HG02588 (cell line): ENCODE measurements at regions not wholly inside any gene's neighbourhood (a gene's known extent, or its start where the extent isn't known, plus 50 kb on each side); places are given as distances from the start of the nearest gene placed in this dataset.

Source experiments
- ATAC-seq: cut with Tn5 transposase; IDR thresholded peaks from one replicate; pipeline ENCODE4 v1.9.1; 2021; ENCODE audit warnings: mild to moderate bottlenecking, moderate library complexity; ENCODE audit not compliant: unreplicated experiment

DNA sequence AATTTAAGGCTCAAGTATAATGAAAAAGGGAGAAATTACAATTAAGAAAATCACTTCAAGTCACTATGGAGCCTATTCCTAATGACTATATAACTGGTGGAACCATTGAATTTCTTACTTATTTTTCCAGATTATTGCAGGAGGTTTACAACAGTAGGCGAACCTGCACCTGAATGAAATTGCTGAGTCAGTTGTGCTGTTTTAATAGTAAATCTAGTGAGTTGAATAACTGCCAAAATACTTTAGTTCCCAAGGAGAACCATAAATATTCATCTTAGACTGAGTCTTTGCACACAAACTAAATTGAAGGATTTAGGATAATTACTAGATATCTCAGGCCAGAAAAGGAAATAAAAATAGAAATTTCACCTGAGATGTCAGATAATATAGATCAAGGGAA lies 1052.8 kb downstream of the NAALADL2 start:
- no peak for ATAC-seq

DNA sequence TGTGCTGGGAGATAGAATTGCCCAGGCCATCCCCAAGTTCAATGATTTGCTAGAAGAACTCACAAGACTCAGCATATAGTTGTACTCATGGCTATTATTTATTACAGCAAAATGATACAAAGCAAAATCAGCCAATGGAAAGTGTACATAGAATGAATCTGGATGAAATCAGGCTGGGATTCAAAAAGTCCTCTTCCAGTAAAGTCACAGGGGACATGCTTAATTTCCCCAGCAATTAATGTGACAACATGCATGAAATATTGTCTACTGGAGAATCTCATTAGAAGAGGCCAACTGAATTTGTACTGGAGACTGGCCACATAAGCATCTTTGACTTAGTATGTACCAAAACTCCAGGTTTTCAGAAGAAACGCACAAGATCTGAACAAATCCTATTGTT lies 1043.1 kb downstream of the NAALADL2 start:
- no peak for ATAC-seq

DNA sequence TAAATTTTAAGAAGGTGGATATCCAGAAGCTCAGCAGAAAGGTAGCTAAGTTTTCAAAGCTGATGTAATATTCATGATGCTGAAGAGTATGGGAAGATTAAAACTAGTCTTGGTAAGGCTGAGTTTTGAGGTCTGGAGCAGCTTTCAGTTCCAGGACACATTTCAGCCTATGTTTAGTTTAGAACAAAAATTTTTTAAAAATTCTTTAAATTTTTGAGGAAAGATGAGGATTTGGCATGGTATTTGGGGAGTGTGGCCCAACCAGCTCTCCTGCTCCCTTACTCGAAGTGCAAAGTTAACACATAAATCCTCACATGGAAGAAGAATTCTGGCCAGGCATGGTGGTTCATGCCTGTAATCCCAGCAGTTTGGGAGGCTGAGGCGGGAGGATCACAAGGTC lies 1039.1 kb downstream of the NAALADL2 start:
- no peak for ATAC-seq

DNA sequence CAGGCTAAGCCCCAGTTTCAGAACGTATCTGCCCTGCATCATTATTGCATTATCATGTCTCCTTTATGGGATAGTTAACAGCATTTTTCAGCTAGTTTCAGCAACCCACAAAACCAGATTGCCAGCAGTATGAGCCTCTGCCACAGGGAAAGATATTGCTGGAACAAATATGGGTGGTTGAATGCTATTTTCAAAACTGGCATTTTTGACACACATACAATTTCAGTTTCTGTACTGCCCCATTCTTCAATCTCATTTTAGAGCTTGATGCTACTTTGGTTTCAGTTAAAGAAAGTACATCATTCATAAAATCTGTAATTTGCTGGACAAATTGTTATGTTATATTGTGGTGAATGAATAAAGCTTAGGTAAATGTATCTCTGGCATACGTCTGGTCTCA lies 1037.5 kb downstream of the NAALADL2 start:
- no peak for ATAC-seq

- ATAC-seq, result no peak
Measured at GRCh38 chr3:175895731-175896130, 1036.6 kb downstream of the NAALADL2 start.

DNA sequence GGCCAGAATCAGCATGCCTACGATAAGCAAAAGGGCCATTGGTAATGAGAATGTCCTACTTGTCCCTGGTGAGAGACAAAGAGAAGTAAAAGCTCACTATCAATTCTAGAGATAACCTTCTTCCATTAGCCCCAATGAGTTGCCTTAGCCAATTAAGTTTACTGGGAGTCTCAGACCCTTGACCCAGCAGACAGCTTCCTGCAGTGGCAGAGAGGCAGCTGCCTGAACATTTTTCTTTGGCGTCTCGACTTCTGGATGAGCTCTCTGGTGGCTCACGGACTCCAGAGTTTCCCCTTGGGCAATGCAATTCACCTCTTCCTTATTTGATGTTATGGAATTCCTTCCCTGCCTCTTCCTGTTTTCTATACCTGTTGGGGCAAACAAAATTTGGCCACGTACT lies 1034.4 kb downstream of the NAALADL2 start:
- ATAC-seq, result no peak

- ATAC-seq, result no peak
Measured at GRCh38 chr3:175890066-175890465, 1030.9 kb downstream of the NAALADL2 start.

DNA sequence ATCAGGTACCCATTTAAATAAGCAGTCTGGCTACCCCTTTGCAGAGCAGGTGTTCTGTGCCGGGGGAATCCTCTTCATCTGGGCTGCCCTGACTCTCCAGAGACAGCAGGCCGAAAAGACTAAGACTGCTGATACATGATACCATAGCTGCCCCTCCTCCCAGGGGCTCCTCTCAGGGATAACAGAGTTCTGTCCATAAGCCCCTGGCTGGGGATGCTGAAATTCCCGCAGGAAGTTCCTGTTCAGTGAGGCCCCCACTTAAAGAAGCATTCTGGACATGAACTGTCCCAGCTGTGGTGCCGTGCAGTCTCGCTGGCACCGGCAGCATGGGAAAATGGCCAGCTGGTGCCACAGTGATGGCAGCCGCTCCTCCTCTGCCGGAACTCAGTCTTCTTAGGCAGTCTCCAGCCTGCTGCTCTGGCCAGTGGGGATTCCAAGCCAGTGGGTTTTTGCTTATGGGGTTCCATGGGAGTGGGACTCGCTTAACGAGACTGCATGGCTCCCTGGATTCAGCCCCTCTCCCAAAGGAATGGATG lies 1026.2 kb downstream of the NAALADL2 start:
- ATAC-seq, result no peak

GRCh38 chr3:175879417-175879816 lies 1020.3 kb downstream of the NAALADL2 start:
- ATAC-seq, result no peak

DNA sequence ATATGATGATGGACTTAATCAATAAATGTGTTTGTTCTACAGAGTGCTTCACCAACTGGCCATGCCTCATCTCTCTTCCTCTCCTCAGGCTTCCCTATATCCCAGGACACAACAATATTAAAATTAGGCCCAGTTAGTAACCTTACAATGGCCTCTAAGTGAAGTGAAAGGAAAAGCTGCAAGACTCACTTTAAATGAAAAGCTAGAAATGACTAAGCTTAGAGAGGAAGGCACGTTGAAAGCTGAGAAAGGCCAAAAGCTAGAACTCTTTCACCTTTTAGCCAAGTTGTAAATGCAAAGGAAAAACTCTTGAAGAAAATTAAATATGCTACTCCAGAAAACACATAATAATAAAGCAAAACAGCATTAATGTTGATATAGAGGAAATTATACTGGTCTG lies 1010.3 kb downstream of the NAALADL2 start:
- no peak for ATAC-seq

DNA sequence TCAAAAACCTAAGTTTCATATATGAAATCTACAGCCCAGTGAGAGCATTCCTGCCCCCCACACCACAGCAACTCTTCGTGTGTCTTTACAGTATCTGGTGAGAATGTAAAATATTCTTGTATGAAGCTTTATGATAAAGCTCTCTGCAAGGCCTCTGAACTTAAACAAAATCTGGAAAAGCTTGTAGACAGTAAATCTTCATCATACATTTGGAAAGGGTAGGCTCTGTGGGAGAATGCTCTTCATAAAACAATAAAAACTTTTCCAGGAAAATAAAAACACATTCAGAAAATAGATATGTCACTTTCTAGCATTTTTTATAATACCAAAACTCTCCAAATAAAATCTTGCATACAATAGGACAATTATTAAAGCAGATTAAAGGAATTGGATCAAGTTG lies 1009.5 kb downstream of the NAALADL2 start:
- no peak for ATAC-seq

DNA sequence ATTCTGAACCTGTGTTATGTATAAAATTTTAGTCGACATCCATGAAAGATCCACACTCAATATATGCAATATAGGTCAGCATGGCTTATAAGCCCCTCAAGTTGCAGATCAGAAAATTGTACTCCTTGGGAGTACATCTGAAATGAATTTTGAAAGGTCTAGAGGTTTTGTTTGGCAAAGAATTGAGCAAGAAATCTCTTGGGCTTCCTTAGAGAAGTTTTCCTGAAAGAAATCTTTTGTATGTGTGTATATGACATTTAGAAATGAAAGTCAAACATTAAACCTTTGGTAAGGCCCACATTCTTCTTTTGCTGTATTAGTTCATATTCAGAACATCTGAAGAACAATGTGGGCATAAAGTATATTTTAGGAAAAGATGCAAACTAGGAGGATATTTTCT lies 1006.6 kb downstream of the NAALADL2 start:
- ATAC-seq, result no peak

DNA sequence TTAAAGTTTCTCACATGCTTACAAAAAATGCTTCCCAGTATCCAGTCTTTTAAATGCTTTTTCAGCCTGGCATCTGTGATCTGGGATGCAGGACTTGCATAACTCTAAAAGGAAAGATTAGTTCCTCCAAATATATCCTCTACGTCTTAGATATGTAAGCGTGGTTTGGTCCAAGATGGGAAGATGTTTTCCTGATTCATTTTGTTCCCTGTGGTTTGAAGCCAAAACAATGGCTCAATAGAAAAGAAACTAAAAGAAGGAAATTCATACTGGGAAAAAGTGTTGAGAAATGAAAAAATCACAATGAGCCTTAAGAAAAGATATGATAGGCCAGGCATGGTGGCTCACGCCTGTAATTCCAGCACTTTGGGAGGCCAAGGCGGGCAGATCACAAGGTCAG lies 1002.8 kb downstream of the NAALADL2 start:
- ATAC-seq, result no peak
